SK-N-SH (cell line): ENCODE measurements at regions not wholly inside any gene's neighbourhood (a gene's known extent, or its start where the extent isn't known, plus 50 kb on each side); places are given as distances from the start of the nearest gene placed in this dataset.

ENCODE experiments used
- CTCF ChIA-PET: fragments of 300-600, 350-600 bp; formaldehyde crosslinking; extraction: SDS; loops from one replicate; lab custom pipeline; 2021; lab: Yijun Ruan, JAX
- POLR2A ChIA-PET: fragments of 350-600 bp; sonication (Branson Sonifier 250); formaldehyde crosslinking; extraction: SDS; loops from one replicate; lab custom pipeline; 2020; ENCODE audit warnings: antibody characterized with exemption, inconsistent platforms; lab: Yijun Ruan, JAX
- DNase-seq: peaks from one replicate; pipeline ENCODE4 v3.0.0; 2012
- H2AFZ ChIP-seq: fragments of 200-600 bp; sonication (generic); 2 replicates; pipeline ENCODE4 v1.8.1; 2016; ENCODE audit warnings: antibody characterized with exemption, mild to moderate bottlenecking, low read depth
- H3F3A ChIP-seq: fragments of 200-600 bp; sonication (generic); replicated peaks from 2 replicates; pipeline ENCODE3; 2016; ENCODE audit warnings: antibody characterized with exemption, mild to moderate bottlenecking; ENCODE audit not compliant: insufficient read depth
- H3K27ac ChIP-seq, 2 experiments: fragments of 200-500 bp in 1 of 2; fragments of 200-600 bp in 1 of 2; sonication (Bioruptor generic) in 1 of 2; sonication (generic), shearing (Covaris generic) in 1 of 2; 2 replicates each; pipeline versions ENCODE4 v1.5.1 to v1.6.1; 2014 to 2016; ENCODE audit warnings: low read depth in 2 of 2, inconsistent platforms in 1 of 2, low read length in 1 of 2, mild to moderate bottlenecking in 1 of 2, mixed read lengths in 1 of 2
- H3K27me3 ChIP-seq: fragments of 200-600 bp; sonication (generic), shearing (Covaris generic); 2 replicates; pipeline ENCODE4 v1.6.1; 2016; ENCODE audit warnings: mixed run types; ENCODE audit not compliant: insufficient read depth
- H3K36me3 ChIP-seq, 2 experiments: fragments of 200-500 bp in 1 of 2; fragments of 200-600 bp in 1 of 2; sonication (Bioruptor generic) in 1 of 2; sonication (generic) in 1 of 2; replicated peaks in 1 of 2; 2 replicates each; pipeline versions ENCODE3 to v1.5.1; 2014 to 2016; ENCODE audit warnings: low read length in 1 of 2, mild to moderate bottlenecking in 1 of 2; ENCODE audit not compliant: insufficient read depth in 2 of 2, control insufficient read depth in 1 of 2
- H3K4me1 ChIP-seq, 2 experiments: fragments of 200-500 bp in 1 of 2; fragments of 200-600 bp in 1 of 2; sonication (Bioruptor generic) in 1 of 2; sonication (generic), shearing (Covaris generic) in 1 of 2; 2 replicates each; pipeline versions ENCODE4 v1.5.1 to v1.6.1; 2014 to 2016; ENCODE audit warnings: low read depth in 1 of 2, low read length in 1 of 2, mixed run types in 1 of 2; ENCODE audit not compliant: insufficient read depth in 2 of 2, control insufficient read depth in 1 of 2
- H3K4me2 ChIP-seq: fragments of 200-600 bp; sonication (generic), shearing (Covaris generic); 2 replicates; pipeline ENCODE4 v1.6.1; 2017; ENCODE audit warnings: mixed run types
- H3K4me3 ChIP-seq, 2 experiments: fragments of 200-500 bp in 1 of 2; fragments of 200-600 bp in 1 of 2; sonication (Bioruptor generic) in 1 of 2; sonication (generic), shearing (Covaris generic) in 1 of 2; 2 replicates each; pipeline versions ENCODE4 v1.5.1 to v1.8.1; 2014 to 2016; ENCODE audit warnings: low read depth in 2 of 2, inconsistent platforms in 1 of 2, low read length in 1 of 2, mild to moderate bottlenecking in 1 of 2, mixed read lengths in 1 of 2, moderate library complexity in 1 of 2
- H3K79me2 ChIP-seq: fragments of 200-600 bp; sonication (generic); 2 replicates; pipeline ENCODE4 v1.8.1; 2017; ENCODE audit warnings: mild to moderate bottlenecking; ENCODE audit not compliant: insufficient read depth
- H3K9ac ChIP-seq: fragments of 200-600 bp; sonication (generic); 2 replicates; pipeline ENCODE4 v1.6.1; 2017; ENCODE audit warnings: mixed run types
- H3K9me2 ChIP-seq: fragments of 200-600 bp; sonication (generic); 2 replicates; pipeline ENCODE4 v1.6.1; 2017; ENCODE audit warnings: mixed run types
- H3K9me3 ChIP-seq: fragments of 200-600 bp; sonication (generic); 2 replicates; pipeline ENCODE4 v1.6.1; 2017; ENCODE audit warnings: mixed run types, mild to moderate bottlenecking, moderate library complexity
- H4K20me1 ChIP-seq: fragments of 200-600 bp; sonication (generic); 2 replicates; pipeline ENCODE4 v1.6.1; 2017; ENCODE audit warnings: mild to moderate bottlenecking, mixed run types; ENCODE audit not compliant: insufficient read depth
- CTCF ChIP-seq: fragments of 200-600 bp; sonication (generic); IDR thresholded peaks from 2 replicates; pipeline ENCODE4 v1.6.1; 2017; ENCODE audit warnings: antibody characterized with exemption, mild to moderate bottlenecking, moderate library complexity
- EZH2phosphoT487 ChIP-seq: fragments of 200-600 bp; sonication (generic); IDR thresholded peaks from 2 replicates; pipeline ENCODE4 v1.6.1; 2017; ENCODE audit warnings: low read depth, mixed run types, mild to moderate bottlenecking, antibody characterized with exemption, moderate library complexity, borderline replicate concordance
- FOXM1 ChIP-seq: IDR thresholded peaks from 2 replicates; pipeline ENCODE4 v1.4.0; 2012; ENCODE audit warnings: low read depth, mild to moderate bottlenecking
- MAX ChIP-seq: IDR thresholded peaks from 2 replicates; pipeline ENCODE4 v1.4.0; 2012; ENCODE audit warnings: low read depth
- NRF1 ChIP-seq: IDR thresholded peaks from 2 replicates; pipeline ENCODE4 v1.6.1; 2012; ENCODE audit warnings: low read depth, mild to moderate bottlenecking, low read length
- POLR2AphosphoS5 ChIP-seq: IDR thresholded peaks from 2 replicates; pipeline ENCODE4 v1.6.1; 2012; ENCODE audit warnings: low read depth, low read length
- REST ChIP-seq: IDR thresholded peaks from 2 replicates; pipeline ENCODE4 v1.6.1; 2012; ENCODE audit warnings: mild to moderate bottlenecking, low read depth, low read length, moderate library complexity
- TCF12 ChIP-seq: IDR thresholded peaks from 2 replicates; pipeline ENCODE4 v1.4.0; 2012
- TEAD4 ChIP-seq: IDR thresholded peaks from 2 replicates; pipeline ENCODE4 v1.4.0; 2012; ENCODE audit warnings: mild to moderate bottlenecking, borderline replicate concordance; ENCODE audit not compliant: insufficient read depth
- YY1 ChIP-seq: IDR thresholded peaks from 2 replicates; pipeline ENCODE4 v1.4.0; 2012; ENCODE audit warnings: low read depth, mild to moderate bottlenecking
- ZBTB33 ChIP-seq: IDR thresholded peaks from 2 replicates; pipeline ENCODE4 v1.4.0; 2012; ENCODE audit warnings: low read depth, borderline replicate concordance
- WGBS: methylation state at CpG from one replicate; pipeline ENCODE4 v1.1.6; 2017; ENCODE audit warnings: low lambda C conversion rate; 5-methylcytosine and 5-hydroxymethylcytosine counted together

- no peak overlapping the region for H3K4me2 ChIP-seq
- DNase-seq: no peak
- no peak overlapping the region for H2AFZ ChIP-seq
- H3K27me3 ChIP-seq: no peaks in the 10 kb centered on the region
- no peaks in the 10 kb centered on the region; the same call in 1 of the 2 replicates for H3K79me2 ChIP-seq
- H3F3A ChIP-seq: peaks cover 3% of the 10 kb centered on the region
- H3K9ac ChIP-seq: no peak overlapping the region
- WGBS: 100% methylated on average over 1 of the region's 1 CpG
- no peaks in the 10 kb centered on the region for H3K9me3 ChIP-seq
- ChIA-PET POLR2A (no interaction called here), CTCF (interaction anchor here (0.9 to 5.1 kb wide), 3 partner anchors 16 to 106 kb away, joined by 5 to 26 read pairs (median 5); no protein-coding TSS in a partner anchor)
- no peak overlapping the region for H3K27ac ChIP-seq
- TF ChIP-seq TCF12: no peak
- TF ChIP-seq EZH2phosphoT487: no peak
- no peak for TF ChIP-seq NRF1
- TF ChIP-seq FOXM1: no peak
- no peak for TF ChIP-seq YY1
- TF ChIP-seq MAX: no peak
- TF ChIP-seq ZBTB33: no peak
- no peak for TF ChIP-seq CTCF
- no peak for TF ChIP-seq POLR2AphosphoS5
- no peak for TF ChIP-seq REST
- no peak for TF ChIP-seq TEAD4
- no peak overlapping the region for H3K4me3 ChIP-seq
- H3K36me3 ChIP-seq: no peaks in the 10 kb centered on the region
- no peaks in the 10 kb centered on the region for H3K9me2 ChIP-seq
- no peaks in the 10 kb centered on the region for H4K20me1 ChIP-seq
- H3K4me1 ChIP-seq: no peaks in the 10 kb centered on the region; a peak in 1 of 4 replicates
Measured at GRCh38 chr7:66537876-66538275, 90.8 kb upstream of the KCTD7 start.
